Stimulated activated CD8-positive, alpha-beta memory T cell treated with anti-CD3 and anti-CD28 coated beads, Interleukin-12 subunit alpha, Interleukin-12 subunit beta, amount 100 ng/mL, for 24 hours (primary cell): ENCODE measurements at regions not wholly inside any gene's neighbourhood (a gene's known extent, or its start where the extent isn't known, plus 50 kb on each side); places are given as distances from the start of the nearest gene placed in this dataset.
"Not testable (repeated sequence)": the region's sequence is repeated elsewhere in the genome, so short reads cannot be mapped to it uniquely, and the experiment has no call there.

ENCODE experiments used
- DNase-seq: peaks from one replicate; pipeline ENCODE4 v3.0.0-alpha.2; 2020; ENCODE audit errors: extremely low read depth

DNA sequence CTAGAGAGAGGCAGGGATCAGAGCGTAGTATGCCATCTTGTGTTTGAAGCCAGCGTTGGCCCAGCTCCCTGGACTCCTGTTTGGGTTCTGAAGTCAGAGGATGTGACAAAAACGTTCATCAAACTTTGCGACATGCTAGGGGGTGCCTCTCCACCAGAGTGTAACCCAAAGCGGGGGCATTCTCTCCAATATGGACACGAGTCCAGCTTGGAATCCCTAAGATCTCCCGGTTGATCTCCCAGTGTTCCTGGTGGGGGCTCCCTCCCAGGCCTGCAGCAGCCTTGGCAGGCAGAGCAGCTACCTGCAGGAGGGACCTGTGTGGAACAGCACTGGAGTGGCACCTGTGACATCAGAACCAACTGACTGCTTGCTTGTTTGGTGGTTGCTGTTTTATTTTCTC, 218.8 kb upstream of the ECI2 start:
- DNase-seq, result no peak

DNA sequence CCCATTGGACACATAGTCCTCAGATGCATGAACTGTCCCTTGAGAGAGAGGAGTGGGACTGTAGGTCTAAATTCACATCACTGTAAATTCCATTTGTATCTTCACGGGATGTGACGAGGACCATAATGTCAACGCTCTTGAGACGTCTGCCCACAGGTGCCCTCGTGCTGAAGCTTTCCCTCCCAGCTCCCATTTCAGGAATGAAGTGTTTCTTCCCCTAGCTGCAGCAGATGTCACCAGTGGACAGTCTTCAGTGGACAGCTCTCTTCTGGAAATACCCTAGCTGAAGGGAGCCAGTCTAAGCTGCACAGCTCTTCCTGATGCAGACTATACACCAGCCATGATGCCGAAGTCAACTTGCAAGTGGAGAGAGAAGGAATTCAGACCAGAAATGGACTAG, 217.4 kb upstream of the ECI2 start:
- DNase-seq, result no peak

DNA sequence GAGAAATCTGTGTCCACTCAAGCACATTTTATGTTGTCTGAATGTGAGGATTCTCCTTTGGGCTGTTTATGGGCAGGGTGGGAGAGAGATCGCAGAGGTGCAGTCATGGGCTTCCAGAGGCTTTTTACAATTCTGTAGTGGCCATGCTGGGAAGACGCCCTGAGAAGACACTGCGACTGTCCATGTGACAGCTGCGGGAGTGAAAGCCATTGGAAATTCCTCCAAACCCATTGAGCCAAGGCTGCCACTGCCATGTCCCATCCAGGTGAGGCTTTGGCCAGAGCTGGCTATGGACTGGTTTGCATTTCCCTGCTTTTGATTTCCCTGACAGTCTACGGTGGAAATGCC, 216.9 kb upstream of the ECI2 start:
- DNase-seq, result no peak

DNA sequence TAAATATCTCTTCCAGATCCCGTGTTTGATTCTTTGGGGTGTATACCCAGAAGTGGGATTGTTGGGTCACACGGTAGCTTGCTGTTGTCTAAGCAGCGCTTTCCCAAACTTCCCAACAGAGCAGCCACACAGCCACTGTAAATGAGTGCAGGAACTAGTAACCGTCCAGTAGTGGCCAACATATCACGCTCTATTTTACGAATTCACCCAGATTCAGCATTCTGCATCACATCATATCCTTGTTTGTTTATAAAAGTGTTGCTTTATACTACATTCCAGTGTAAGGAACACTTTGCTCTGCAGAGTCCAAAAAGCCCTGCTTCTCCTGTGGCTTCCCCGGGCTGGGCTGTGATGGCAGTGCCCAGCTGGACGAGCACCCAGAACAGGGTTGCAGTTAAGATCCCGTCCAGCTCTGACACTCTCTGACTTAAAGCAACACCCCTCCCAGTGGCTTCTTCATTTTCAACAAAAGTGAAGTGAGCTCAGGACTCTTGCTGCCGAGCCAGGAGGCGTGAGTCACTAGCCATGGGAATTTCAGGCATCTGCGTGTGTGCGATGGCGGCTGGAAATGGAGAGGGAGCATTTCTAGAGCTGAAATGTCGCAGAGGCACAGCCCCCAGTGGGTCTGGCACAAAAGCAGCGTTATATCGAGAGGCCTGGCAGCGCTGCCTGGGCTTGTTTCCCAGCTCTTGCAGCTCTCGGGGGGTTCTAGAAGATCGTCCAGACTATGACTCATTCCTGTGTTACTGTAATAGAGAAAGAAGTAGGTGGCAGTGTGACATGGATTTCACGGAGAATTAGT, 216.3 kb upstream of the ECI2 start:
- no peak for DNase-seq

DNA sequence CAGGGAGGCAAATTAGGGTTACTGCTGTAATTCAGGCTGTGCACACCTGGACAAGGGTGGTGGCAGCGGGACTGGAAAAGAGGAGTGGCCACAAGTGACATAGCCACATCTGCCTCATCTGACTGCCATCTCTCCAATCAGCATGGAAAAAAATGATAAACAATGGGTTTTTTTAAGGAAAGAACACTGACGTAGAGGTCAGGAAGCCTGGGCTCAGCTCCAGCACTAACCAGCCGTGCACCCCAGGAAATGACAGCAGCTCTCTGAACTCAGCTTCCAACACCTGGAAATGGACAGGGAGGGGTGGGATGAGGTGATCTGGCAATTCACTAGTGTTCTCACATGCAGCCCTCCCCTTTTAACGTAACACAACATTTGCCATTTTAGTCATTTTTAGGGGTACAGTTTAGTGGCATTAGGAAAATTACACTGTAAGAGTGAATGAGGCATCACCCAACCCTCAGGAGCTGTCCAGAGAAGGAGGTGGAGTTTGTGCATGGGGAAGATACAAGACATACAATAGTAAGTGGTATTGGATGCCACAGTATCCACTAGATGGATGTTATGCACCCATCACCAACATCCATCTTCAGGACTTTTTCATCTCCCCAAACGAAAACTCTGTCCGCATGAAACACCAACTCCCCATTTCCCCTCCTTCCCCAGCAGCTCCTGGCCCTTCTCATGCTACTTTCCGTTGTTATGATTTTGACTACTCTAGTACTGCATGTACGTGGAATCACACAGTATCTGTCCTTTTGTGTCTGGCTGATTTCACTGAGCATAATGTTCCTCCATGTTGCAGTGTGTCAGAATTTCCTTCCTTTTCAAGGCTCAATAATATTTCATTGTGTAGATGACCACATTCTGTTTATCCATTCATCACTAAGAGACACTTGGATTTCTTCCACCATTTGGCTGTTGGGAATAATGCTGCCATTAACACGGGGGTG, 215.5 kb upstream of the ECI2 start:
- DNase-seq, result no peak

DNA sequence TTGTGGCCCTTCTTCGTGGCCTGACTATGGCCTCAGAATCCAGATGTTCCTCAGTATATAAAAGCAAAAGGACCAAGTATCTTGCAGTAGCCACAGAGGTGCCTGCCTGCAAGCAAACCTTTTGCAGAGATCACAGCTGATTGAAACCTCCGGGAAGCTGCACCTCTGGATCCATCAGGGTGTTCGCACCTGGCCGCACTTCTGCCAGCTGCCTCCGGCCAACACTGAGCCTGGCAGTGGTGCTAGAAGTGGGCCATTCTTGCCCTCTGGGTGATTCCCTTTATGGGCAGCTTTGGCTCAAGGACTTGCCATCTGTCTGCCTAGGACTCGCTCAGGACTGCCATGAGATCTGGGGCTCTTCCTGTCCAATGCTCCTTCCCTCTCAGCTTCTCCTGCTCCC, 214.6 kb upstream of the ECI2 start:
- DNase-seq, result no peak

DNA sequence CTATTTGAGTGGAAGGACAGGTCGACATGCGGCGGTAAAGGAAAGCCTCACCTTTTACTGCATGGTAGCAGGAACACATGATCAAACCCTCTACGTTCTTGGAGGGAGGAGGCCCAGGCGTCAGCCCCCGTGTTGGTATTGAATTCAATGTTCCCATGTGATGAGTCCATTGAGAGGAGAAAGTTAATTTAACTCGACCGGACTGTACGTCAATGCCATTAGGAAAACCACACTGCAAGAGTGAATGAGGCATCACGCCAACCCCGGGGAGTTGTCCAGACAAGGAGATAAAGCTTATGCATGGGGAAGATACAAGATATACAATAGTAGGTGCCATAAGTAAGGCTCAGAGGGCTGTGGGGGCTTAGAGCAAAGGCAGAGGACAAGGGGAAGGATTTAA, 213.9 kb upstream of the ECI2 start:
- DNase-seq, result no peak

DNA sequence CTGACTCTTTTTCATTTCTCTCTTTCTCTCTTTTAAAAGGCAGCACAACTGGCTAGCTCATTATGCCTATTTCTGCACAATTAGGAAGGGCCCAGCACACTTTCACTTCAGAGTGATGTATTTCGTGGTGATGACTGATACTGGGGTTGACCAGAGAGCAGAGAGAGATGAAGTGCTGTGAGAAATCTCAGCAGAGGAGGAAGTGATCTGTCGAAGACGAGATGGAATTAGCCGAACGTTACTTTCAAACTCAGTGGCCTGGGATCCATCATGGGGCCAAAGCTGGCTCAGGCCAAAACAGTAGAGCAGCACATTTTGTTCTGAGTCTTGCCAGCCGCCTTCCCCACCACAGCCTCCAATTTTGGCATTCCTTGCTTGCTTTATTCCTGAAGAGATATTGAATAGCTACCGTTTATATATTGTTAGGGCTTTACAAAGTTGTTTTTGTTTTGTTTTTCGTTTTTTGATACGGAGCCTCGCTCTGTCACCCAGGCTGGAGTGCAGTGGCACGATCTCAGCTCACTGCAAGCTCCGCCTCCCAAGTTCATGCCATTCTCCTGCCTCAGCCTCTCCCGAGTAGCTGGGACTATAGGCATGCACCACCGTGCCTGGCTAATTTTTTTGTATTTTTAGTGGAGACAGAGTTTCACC, 213.2 kb upstream of the ECI2 start:
- DNase-seq, result no peak

DNA sequence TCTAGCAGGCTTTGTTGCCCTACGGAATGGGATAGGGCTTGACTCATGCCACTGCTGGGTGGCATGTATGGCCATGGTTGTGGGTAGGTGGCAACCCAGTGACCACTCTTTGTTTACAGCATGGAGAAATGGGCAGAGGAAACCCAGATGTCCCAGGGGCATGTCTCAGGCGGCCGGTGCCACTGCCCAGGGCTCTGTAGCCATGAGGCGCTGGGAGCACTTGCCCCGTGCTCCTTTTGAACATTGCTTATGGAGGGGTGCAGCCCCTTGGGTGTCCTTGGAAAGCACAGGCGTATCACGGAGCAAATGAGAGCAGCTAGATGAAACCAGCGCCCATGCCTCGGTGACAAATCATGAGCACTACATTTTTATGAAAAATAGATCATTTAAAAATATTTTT, 212.5 kb upstream of the ECI2 start:
- DNase-seq, result no peak

DNA sequence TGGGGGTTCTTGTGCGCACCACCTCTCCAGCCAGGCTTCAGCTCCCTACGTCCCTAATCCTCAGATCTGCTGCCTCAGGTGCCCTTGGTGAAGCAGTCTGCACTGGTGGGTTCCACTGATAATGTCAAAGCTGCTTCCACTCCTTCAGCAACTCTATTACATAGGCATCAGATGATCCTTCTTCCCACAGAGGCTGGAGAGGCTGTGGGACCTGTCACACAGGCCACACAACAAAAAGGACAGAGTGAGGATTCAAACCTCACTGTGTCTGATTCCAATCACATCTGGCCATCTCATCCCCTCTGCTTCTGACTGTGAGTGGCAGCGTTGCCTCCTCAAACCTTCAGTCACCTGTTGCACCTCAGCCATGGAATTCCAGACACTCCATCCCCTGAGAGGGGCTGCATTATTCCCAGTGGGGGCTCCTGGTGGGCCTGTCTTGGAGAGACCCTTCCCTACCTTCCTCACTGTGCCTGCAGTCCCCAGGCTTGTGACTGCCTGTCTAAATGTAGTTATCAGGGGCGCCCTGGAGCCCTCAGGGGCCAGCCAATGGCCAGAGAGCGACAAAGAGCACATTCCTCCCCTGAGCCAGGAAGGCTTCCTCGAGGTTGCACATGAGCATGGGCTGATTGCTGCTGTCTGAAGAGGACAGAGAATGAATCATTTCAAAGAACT, 211.4 kb upstream of the ECI2 start:
- DNase-seq, result no peak

DNA sequence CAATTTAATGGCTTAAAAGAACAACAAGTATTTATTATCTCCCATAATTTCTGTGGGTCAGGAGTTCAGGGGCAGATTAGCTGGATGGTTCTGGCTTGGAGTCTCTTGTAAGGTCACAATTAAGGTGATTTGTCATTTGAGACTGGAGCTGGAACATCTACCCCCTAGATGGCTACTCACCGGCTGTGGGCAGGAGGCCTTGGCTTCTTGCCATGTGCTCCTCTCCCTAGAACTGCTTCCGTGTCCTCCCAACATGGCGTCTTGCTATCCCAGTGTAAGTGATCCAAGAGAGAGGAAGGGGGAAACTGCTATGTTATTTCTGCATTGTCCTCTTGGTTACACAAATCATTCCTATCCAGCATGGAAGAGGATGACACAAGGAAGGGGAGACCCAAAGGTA, 210.2 kb upstream of the ECI2 start:
- no peak for DNase-seq

DNA sequence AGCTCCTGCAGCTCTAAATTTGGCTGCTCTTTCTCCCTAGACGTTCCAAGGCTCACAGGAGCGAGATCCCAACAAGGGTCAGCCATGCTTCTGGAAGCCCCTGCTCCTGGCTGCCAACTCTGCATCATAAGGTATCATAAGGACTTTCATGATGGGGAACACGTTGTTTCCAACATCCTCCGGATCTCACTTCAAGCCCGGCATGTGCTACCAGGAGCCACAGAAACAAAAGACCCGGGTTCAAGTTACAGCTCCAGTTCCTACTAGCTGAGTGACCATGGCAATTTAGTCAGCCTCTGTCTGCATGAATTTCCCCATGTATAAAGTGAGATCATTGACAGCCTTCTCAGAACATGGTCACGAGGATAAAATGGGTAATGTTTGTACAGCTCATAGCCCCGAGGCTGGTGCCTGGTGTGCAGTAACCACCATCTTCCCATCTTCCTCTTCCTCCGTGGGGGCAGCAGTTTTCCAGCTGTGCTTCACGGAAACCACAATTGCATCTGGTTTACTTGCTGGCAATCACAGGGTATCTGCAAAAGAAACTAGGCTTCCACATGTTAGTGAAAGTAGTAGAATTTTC, 209.0 kb upstream of the ECI2 start:
- no peak for DNase-seq

DNA sequence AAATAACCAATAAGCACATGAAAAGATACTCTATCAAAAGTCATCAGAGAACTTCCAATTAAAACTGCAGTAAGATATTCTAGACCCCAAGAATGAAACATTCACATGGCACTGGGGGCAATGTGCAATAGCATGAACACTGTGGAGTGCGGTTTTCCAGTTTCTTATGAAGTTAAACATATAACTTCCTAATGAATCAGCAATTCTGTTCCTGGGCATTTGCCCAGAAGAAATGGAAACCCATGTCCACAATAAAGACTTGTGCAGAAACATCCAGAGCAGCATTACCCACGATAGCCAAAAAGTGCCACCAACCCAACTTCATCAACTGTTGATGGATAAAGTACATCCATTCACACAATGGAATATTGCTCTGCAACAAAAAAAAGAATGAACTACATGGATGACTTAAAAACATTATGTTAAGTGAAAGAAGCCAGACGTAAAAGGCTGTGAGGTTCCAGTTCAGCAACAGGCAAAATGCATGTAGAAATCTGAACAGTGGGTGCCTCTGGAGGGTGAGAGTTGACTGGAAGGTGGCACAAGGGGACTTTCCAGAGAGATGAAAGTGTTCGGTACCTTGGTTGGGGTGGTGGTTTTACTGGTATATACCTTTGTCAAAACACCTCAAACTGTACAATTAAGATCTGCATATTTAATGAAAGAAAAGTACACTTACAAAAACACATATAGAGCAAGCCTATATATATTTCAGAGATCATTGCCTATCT, 207.2 kb upstream of the ECI2 start:
- no peak for DNase-seq

DNA sequence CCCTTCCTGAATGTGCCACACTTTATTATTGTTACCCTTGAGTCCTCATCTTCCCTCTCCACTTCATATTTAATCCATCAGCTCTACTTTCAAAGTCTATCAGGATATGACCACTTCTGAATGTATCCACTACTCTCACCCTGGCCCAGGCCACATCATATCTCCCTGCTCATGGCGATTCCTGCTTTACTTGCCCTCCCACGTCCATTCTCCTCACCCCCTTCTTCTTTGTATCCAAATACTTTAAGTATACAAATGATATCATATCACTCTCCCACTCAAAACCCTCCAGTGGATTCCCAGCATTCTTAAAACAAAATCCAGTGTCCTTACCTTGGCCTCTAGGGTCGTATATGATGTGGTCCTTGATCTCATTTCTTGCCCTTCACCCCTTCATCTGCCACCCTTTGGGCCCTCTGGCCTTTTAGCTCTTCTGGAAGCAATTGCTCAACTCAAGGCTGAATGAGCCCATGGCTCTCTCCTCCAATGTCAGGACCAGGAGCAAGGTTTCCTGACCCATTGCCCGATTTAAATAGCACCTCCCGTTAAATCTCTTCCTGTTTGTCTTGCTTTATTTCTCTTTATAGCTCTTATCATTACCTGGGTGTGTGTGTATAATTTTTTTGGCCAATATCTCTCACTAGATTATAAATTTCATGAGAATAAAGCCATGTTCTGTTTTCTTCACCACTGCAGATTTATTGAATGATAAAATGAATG, 205.9 kb upstream of the ECI2 start:
- DNase-seq, result no peak

DNA sequence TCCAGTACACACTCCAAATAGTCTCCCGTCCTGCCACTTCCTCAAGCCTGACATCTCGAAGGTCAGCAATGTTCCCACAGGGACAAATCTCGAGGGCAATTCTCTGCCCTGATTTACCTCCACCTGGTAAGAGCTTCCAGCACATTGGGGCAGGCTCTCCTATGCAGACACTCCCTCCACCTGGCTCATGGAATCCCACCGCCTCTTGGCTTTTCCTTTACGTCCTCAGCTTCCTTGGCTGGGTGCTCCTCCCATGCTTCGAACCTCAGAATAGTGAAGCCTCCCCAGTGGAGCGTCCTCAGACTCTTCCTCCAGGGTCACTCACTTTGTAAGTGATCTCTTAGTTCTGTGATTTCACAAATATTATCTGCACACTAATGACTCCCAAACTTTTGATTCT, 205.2 kb upstream of the ECI2 start:
- DNase-seq, result no peak

DNA sequence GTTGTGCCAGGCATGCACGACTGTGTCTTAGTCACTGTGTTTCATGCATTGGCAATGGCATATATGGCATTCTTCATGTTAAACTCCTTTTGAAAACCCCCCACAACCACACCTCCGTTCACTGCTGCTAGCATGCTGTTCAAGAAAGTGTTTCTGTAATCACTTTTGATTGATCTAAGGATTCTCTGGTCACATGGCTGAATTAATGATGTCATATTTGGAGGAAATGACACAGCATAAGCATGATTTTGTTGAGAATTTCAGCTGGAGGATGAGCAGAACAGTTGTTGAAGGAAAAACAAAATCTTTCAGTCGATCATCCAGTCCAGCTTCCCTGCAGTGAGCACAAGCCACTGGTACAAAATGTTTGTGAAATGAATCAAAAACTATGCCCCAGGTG, 203.5 kb upstream of the ECI2 start:
- DNase-seq, result no peak

DNA sequence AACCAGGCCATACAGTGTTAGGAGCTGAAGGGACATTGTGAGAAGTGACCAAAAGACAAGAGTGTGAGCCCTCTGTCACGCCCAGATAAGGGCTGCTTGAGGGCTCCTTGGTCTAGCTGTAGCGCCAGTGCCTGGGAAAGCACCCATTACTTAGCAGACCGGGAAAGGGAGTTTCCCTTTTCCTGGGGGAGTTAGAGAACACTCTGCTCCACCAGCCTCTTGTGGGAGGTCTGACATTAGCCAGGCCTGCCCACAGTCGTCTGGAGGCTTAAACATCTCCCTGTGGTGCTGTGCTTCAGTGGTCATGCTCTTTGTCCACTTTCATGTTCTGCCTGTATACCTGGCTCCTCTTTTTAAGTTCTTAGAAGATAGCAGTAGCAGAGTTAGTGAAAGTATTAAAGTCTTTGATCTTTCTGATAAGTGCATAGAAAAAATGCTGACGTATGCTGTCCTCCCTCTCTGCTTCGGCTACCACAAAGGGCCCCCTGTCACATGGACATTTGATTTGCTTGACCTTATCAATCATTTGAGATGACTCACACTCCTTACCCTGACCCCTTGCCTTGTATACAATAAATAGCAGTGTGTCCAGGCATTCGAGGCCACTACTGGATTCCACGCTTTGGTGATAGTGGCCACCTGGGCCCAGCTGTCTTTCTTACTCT, 201.5 kb upstream of the ECI2 start:
- no peak for DNase-seq

DNA sequence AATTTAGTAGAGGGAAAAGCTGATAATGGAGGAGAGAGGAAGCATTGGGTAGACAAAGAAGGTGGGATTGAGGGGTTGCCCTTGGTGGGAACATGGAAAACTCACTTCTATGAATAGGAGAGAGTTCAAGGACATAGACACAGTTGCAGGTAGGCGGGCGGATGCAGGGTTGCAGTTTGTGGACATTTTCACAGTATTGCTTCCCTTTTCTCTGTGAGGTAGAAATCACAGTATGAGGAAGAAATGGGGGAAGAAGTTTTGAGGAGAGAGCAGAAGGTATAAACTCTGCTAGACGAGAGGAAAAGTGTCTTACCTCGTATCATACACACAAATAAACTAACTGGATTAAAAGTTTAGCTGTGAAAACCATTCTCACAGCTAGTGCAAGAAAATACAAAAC, 200.7 kb upstream of the ECI2 start:
- DNase-seq, result no peak

DNA sequence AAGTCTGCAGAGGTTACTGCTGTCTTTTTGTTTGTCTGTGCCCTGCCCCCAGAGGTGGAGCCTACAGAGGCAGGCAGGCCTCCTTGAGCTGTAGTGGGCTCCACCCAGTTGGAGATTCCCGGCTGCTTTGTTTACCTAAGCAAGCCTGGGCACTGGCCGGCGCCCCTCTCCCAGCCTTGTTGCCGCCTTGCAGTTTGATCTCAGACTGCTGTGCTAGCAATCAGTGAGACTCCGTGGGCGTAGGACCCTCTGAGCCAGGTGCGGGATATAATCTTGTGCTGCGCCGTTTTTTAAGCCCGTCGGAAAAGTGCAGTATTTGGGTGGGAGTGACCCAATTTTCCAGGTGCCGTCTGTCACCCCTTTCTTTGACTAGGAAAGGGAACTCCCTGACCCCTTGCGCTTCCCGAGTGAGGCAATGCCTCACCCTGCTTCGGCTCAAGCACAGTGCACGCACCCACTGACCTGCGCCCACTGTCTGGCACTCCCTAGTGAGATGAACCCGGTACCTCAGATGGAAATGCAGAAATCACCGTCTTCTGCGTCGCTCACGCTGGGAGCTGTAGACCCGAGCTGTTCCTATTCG, 198.9 kb upstream of the ECI2 start:
- DNase-seq, result not testable (repeated sequence)
